Astrocyte of the cerebellum (primary cell): ENCODE measurements at regions not wholly inside any gene's neighbourhood (a gene's known extent, or its start where the extent isn't known, plus 50 kb on each side); places are given as distances from the start of the nearest gene placed in this dataset.

Experiments used
- DNase-seq: peaks from one replicate; pipeline ENCODE4 v3.0.0-alpha.2; 2011; ENCODE audit warnings: low read depth
- H3K4me3 ChIP-seq: 2 replicates; pipeline ENCODE4 v1.5.1; 2011; ENCODE audit warnings: mild to moderate bottlenecking, low read depth, low read length, moderate library complexity
- CTCF ChIP-seq: IDR thresholded peaks from 2 replicates; pipeline ENCODE4 v1.5.1; 2012; ENCODE audit warnings: low read length, low read depth, moderate library complexity, mild to moderate bottlenecking; ENCODE audit errors: missing control alignments
- in situ Hi-C: cut with HindIII; loops from 2 replicates; pipeline ENCODE4 v1.10.0; 2017; ENCODE audit warnings: low sequenced_read_pairs

DNA sequence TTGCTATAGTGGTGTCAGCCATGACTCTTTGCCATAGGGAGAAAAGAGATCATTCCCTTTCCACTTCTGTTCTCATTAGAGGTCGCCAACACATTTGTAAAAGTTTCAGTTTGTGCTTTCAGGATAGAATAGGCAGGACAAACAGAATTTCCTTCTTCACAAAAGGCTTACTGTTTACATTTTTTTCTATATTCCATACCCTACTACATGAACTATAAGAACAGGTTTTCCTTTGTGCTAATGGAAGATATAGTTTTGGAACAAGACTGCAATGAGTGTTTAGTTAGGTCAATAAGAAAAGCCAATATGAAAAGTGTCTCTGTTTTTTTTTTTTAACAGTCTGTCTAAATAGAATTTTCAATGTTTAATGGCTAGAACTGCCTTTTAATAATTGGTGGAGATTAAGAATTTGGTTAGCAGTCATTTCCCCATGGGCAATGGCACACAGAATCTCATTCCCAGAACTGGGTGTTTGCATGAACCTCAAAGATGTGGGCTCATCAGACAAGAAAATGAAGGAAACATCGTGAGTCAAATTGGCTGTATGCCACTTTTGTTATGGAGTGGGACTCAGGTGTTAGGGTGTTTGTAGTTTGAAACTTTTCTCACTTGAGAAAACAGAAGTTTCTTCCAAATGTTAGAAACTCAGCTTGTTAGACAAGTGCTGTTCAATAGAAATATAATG lies 75.2 kb upstream of the PRLR start:
- no peak overlapping the region for H3K4me3 ChIP-seq
- TF ChIP-seq CTCF = no peak
- no peak for DNase-seq
- in situ Hi-C loops = no loop called here

DNA sequence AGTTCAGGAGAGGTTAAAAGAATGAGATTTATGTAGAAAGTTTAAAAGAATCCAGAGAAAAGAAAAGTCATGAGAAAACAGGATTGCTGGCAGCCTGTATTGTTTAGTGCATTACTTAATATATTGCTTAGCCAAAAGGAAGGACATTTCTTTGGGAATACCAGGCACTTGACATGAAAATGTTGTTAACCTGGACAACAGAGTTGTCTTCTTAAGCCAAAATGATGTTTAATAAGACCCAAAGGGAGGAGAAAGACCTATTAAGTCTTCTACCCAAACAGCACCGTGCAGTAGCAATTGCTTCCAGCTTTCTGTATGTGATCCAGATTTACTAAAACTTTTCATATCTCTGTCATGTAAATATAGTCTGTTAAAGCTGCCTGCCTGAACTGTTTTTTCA lies 74.0 kb upstream of the PRLR start:
- no peak for DNase-seq
- TF ChIP-seq CTCF = no peak
- H3K4me3 ChIP-seq = no peak overlapping the region
- in situ Hi-C loops = no loop called here

- TF ChIP-seq CTCF = no peak
- DNase-seq = no peak
- in situ Hi-C loops = no loop called here
- H3K4me3 ChIP-seq = no peak overlapping the region
Measured at GRCh38 chr5:35303152-35303551, 72.9 kb upstream of the PRLR start.

- no peak overlapping the region for H3K4me3 ChIP-seq
- in situ Hi-C loops = no loop called here
- no peak for DNase-seq
- TF ChIP-seq CTCF = no peak
Measured at GRCh38 chr5:35302544-35302943, 72.3 kb upstream of the PRLR start.

GRCh38 chr5:35297755-35298154 lies 67.5 kb upstream of the PRLR start:
- no peak for TF ChIP-seq CTCF
- no peak overlapping the region for H3K4me3 ChIP-seq
- no peak for DNase-seq
- in situ Hi-C loops = no loop called here

DNA sequence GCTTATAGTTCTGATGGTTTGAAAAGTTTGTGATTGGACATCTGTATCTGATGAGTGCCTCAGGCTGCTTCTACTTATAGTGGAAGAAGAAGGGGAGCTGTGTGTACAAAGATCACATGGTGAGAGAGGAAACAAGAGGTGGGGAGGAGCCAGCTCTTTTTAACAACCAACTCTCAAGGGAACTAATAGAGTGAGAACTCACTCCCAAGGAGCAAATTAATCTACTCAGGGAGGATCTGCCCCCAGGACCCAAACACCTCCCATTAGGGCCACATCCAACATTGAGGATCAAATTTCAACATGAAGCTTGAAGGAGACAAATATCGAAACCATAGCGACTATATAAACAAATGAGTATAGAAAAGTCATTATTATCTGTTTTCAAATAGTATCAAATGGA lies 64.7 kb upstream of the PRLR start:
- no peak for TF ChIP-seq CTCF
- H3K4me3 ChIP-seq = no peak overlapping the region
- in situ Hi-C loops = no loop called here
- DNase-seq = no peak
